ENCODE measurements at regions not wholly inside any gene's neighbourhood (a gene's known extent, or its start where the extent isn't known, plus 50 kb on each side); places are given as distances from the start of the nearest gene placed in this dataset.

GRCh38 chr2:47688561-47688960 lies 94.4 kb upstream of the MSH6 start:
- TF ChIP-seq CTCF (IDR thresholded peaks at IDR 0.05) (no peak), POLR2A (IDR thresholded peaks at IDR 0.05) (no peak)
